ENCODE measurements at regions not wholly inside any gene's neighbourhood (a gene's known extent, or its start where the extent isn't known, plus 50 kb on each side); places are given as distances from the start of the nearest gene placed in this dataset.

DNA sequence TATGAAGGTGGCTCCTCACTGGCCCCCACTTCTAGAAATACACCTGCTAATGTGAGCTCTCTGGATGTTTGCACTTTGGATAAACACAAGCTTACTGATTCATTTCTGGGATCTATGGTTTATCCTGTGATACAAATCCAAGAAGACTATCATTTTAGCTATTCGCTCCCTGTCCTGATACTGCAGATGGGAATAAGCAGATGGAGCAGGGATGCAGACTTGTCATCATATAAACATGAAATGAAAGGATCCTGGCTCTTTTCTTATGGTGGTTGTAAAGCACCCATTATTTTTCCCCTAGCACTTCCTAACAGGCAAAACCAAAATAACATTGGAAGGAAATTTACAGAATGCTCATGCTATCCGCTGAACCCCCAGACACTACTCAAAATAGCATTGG is 162.9 kb upstream of the NOCT start:
- H3K27me3 Mint-ChIP-seq (ENCODE audit: low read depth, poor library complexity): peaks cover 6% of the 10 kb centered on the region
- peaks cover 18% of the 10 kb centered on the region for H3K4me1 Mint-ChIP-seq
- H3K27ac Mint-ChIP-seq: no peak overlapping the region
- no peak for DNase-seq
- peaks cover 19% of the 10 kb centered on the region for H3K36me3 Mint-ChIP-seq (ENCODE audit: low read depth)
- peaks cover 21% of the 10 kb centered on the region for H3K9me3 Mint-ChIP-seq
- TF ChIP-seq, protein P1, sequence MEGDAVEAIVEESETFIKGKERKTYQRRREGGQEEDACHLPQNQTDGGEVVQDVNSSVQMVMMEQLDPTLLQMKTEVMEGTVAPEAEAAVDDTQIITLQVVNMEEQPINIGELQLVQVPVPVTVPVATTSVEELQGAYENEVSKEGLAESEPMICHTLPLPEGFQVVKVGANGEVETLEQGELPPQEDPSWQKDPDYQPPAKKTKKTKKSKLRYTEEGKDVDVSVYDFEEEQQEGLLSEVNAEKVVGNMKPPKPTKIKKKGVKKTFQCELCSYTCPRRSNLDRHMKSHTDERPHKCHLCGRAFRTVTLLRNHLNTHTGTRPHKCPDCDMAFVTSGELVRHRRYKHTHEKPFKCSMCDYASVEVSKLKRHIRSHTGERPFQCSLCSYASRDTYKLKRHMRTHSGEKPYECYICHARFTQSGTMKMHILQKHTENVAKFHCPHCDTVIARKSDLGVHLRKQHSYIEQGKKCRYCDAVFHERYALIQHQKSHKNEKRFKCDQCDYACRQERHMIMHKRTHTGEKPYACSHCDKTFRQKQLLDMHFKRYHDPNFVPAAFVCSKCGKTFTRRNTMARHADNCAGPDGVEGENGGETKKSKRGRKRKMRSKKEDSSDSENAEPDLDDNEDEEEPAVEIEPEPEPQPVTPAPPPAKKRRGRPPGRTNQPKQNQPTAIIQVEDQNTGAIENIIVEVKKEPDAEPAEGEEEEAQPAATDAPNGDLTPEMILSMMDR (IDR thresholded peaks at IDR 0.05): no peak
- no peak overlapping the region for H3K4me3 Mint-ChIP-seq

DNA sequence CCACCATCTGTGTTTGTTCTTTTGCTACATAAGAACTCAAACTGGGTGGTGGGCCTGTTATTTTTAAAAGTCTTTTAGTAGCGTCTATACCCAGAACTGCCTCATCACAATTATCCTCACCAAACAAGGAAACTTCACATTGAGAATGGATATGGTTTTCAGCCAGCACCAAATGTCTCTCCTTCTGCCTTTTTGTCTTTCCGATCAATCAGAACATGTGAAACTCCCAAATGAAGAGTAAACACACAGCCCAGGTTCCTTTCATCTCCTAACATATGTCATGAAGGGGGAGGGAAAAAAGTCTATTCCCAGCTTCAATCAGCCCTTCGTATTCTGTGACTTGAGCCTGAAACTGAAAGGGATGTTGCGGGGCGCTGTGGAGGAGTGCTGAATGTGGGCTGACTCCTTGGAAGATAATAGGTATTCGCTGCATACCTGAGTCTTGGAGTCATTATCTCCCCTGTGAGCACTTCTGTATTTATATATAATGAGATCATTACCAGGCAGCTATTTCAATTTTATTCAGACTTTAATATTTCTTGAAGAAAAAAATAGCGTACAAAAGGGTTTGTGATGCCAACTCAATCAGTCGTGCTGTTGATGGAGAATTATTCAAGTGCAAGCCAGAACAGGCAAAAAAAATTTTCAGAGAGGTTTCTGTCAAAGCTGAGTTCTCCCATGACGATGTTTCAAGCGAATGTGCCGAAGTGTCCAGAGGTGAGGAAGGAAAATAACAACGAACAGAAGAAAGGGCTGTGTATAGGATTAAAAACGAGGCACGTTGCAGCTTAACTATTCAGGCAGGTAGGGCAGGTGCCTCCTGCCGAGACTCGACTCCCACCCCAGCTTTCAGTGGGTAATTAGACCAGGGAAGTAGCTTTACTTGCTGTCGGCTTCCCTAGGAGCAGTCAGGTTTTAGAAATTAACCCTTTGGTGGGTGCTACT is 163.9 kb upstream of the NOCT start:
- H3K4me3 Mint-ChIP-seq: peak overlapping the region; percentile 69
- TF ChIP-seq, protein P1 (IDR thresholded peaks at IDR 0.05): no peak
- no peak for DNase-seq
- H3K4me1 Mint-ChIP-seq: peaks cover 18% of the 10 kb centered on the region
- H3K27ac Mint-ChIP-seq: peak overlapping the region; percentile 38
- peaks cover 19% of the 10 kb centered on the region for H3K36me3 Mint-ChIP-seq (ENCODE audit: low read depth)
- peaks cover 10% of the 10 kb centered on the region for H3K27me3 Mint-ChIP-seq (ENCODE audit: low read depth, poor library complexity)
- peaks cover 21% of the 10 kb centered on the region for H3K9me3 Mint-ChIP-seq

DNA sequence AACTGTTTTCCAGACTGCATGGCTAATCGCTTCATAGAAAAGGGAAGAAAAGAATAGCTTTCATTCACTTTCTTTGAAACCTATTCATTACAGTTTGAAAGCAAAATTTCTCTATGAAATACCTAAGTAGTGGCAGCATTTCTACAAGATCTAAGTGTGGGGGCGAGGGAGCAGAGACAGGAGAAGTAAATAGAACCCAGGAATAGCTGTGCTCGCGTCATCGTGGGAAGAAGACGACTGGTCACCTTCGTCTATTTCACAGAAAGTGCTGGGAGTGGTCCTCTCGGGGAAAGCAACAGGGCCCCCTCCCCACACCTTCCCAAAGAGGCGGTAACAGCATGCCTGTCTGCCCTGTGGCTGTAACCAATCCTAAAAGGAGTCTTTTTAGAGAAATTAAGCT is 169.9 kb upstream of the NOCT start:
- no peak for DNase-seq
- H3K4me1 Mint-ChIP-seq: peaks cover 34% of the 10 kb centered on the region
- TF ChIP-seq, protein P1 (IDR thresholded peaks at IDR 0.05): no peak

DNA sequence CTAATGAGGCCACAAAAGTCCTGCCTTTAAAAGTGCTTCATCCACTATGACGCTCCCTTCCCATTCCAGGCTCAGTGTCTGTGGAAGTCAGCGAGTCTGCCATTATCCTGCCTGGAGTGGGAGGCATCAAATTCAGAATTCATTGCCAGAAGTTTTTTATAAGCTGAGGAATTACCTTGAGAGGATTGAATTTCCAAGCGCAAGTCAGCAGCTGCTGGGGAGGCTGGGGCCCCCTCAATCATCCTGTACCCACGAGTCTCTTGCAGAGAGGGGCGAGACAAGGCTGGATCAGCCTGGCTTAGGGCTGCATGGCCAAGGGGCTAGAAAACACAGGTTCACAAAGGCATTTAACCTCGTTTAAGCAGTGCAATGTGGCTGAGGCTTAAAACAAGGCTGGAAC is 170.5 kb upstream of the NOCT start:
- H3K36me3 Mint-ChIP-seq (ENCODE audit: low read depth): no peaks in the 10 kb centered on the region

More for the DNA sequence above, 169.9 kb upstream of the NOCT start:
- H3K27ac Mint-ChIP-seq: peak overlapping the region; percentile 50
- no peaks in the 10 kb centered on the region for H3K9me3 Mint-ChIP-seq
- H3K36me3 Mint-ChIP-seq (ENCODE audit: low read depth): no peaks in the 10 kb centered on the region
- H3K4me3 Mint-ChIP-seq: no peak overlapping the region
- H3K27me3 Mint-ChIP-seq (ENCODE audit: low read depth, poor library complexity): peaks cover 3% of the 10 kb centered on the region

DNA sequence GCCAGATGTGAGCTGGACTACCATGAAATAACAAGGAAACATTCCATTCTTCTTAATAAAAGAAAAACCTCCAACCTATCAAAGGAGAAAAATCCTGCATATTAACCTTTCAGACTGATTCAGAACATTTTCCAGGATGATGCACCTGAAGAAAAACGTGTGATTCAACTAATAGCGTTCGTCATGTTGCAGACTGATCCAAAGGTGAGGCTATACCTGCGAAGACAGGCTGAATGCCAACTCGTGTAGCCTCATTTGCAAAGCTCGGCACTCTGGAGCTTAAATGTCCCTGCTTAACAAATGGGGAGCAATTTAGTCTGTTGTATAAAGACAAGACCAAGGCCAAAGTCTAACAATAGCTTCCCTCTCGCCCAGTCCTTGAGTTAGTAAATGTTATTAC is 172.0 kb upstream of the NOCT start:
- Mint-ChIP-seq H3K4me3 (no peak overlapping the region), H3K4me1 (peaks cover 48% of the 10 kb centered on the region), H3K36me3 (ENCODE audit: low read depth) (no peaks in the 10 kb centered on the region), H3K27me3 (ENCODE audit: low read depth, poor library complexity) (peaks cover 3% of the 10 kb centered on the region), H3K9me3 (no peaks in the 10 kb centered on the region), H3K27ac (no peak overlapping the region)
- no peak for DNase-seq
- TF ChIP-seq, protein P1 (IDR thresholded peaks at IDR 0.05): no peak

More for the DNA sequence above, 170.5 kb upstream of the NOCT start:
- no peak overlapping the region for H3K4me3 Mint-ChIP-seq
- no peaks in the 10 kb centered on the region for H3K9me3 Mint-ChIP-seq
- DNase-seq: no peak
- H3K27ac Mint-ChIP-seq: peak overlapping the region; percentile 50
- peaks cover 40% of the 10 kb centered on the region for H3K4me1 Mint-ChIP-seq
- peaks cover 3% of the 10 kb centered on the region for H3K27me3 Mint-ChIP-seq (ENCODE audit: low read depth, poor library complexity)
- TF ChIP-seq, protein P1 (IDR thresholded peaks at IDR 0.05): no peak

Measured in nephron progenitor cell (in vitro differentiated cells).